OCI-LY7 (cell line): ENCODE measurements at regions not wholly inside any gene's neighbourhood (a gene's known extent, or its start where the extent isn't known, plus 50 kb on each side); places are given as distances from the start of the nearest gene placed in this dataset.

Source experiments
- EZH2phosphoT487 ChIP-seq: fragments of 200-600 bp; sonication (generic); IDR thresholded peaks from 2 replicates; pipeline ENCODE4 v1.6.1; 2018; ENCODE audit warnings: low read depth, borderline replicate concordance, mild to moderate bottlenecking, mixed run types, antibody characterized with exemption, low read length, moderate library complexity, mixed read lengths
- TF ChIP-seq, protein P1 (sequence below): fragments of 200-600 bp; sonication (generic); conservative IDR thresholded peaks from 2 replicates; pipeline ENCODE4 v1.5.1; 2014; ENCODE audit warnings: mild to moderate bottlenecking, antibody characterized with exemption, low read length, moderate library complexity, mixed read lengths

DNA sequence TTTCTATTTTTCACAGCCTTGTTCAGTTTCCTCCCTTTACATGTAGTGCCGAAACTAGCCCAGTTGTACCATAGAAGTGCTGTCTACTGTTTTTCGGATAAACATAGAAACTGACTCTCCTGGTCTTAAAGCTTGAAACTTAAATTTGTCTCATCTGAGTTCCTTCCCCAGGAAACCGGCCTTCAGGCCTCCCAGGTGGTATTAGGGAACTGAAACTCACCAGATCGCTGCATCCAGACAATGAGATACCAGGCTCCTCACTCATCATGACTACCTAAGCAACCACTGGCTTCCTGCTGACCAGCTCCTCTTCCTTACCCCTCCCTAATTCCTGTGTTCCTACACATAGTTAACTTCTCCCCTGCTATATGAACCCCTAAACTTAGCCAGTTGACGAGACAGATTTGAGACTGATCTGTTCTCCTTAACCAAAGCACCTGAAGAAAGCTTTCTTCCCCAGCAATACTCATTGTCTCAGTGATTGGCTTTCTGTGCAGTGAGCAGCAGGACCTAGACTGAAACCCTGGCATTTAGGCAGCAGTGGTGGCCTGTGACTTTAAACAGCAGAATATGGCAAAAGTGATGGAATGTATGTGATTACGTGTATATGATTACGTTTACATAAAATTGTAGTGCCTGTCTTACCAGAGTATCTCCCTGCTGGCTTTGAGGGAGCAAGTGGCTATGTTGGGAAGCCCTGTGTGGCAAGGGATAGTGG, 959.1 kb upstream of the LCORL start:
- TF ChIP-seq, protein P1, sequence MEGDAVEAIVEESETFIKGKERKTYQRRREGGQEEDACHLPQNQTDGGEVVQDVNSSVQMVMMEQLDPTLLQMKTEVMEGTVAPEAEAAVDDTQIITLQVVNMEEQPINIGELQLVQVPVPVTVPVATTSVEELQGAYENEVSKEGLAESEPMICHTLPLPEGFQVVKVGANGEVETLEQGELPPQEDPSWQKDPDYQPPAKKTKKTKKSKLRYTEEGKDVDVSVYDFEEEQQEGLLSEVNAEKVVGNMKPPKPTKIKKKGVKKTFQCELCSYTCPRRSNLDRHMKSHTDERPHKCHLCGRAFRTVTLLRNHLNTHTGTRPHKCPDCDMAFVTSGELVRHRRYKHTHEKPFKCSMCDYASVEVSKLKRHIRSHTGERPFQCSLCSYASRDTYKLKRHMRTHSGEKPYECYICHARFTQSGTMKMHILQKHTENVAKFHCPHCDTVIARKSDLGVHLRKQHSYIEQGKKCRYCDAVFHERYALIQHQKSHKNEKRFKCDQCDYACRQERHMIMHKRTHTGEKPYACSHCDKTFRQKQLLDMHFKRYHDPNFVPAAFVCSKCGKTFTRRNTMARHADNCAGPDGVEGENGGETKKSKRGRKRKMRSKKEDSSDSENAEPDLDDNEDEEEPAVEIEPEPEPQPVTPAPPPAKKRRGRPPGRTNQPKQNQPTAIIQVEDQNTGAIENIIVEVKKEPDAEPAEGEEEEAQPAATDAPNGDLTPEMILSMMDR: no peak
- no peak for TF ChIP-seq EZH2phosphoT487
